ENCODE measurements at regions not wholly inside any gene's neighbourhood (a gene's known extent, or its start where the extent isn't known, plus 50 kb on each side); places are given as distances from the start of the nearest gene placed in this dataset.
A peak's percentile ranks its signal among the peaks of the same experiment; 100 is the strongest.
"Not testable (repeated sequence)": the region's sequence is repeated elsewhere in the genome, so short reads cannot be mapped to it uniquely, and the experiment has no call there.

GRCh38 chr15:22224241-22224671 is 143.9 kb downstream of the OR4M2 start:
- Histone ChIP-seq H3K4me1 (no peaks in the 10 kb centered on the region), H3K27ac (no peak overlapping the region), H3K4me3 (no peak overlapping the region), H3K9me3 (no peaks in the 10 kb centered on the region), H3K27me3 (no peaks in the 10 kb centered on the region), H3K36me3 (no peaks in the 10 kb centered on the region)
- no peak for TF ChIP-seq POLR2A (IDR thresholded peaks at IDR 0.05)
- TF ChIP-seq CTCF (IDR thresholded peaks at IDR 0.05), result no peak
- DNase-seq, result peak in 1 of 3 donors; percentile 16

- DNase-seq, result peak in 1 of 3 donors; percentile 15
- not testable (repeated sequence) for H3K27me3 ChIP-seq, H3K27ac ChIP-seq, H3K4me1 ChIP-seq, H3K9me3 ChIP-seq, H3K36me3 ChIP-seq, H3K4me3 ChIP-seq
Measured at GRCh38 chr15:22224961-22225360, 144.6 kb downstream of the OR4M2 start.

- no peaks in the 10 kb centered on the region for H3K4me1 ChIP-seq
- H3K27me3 ChIP-seq, result no peaks in the 10 kb centered on the region
- H3K9me3 ChIP-seq, result no peaks in the 10 kb centered on the region
- no peak for TF ChIP-seq CTCF (IDR thresholded peaks at IDR 0.05)
- no peak for TF ChIP-seq POLR2A (IDR thresholded peaks at IDR 0.05)
- H3K36me3 ChIP-seq, result no peaks in the 10 kb centered on the region
- peak in 1 of 3 donors; percentile 8 for DNase-seq
- no peak overlapping the region for H3K27ac ChIP-seq
- H3K4me3 ChIP-seq, result no peak overlapping the region
Measured at GRCh38 chr15:22226034-22226790, 145.9 kb downstream of the OR4M2 start.

- H3K4me1 ChIP-seq, result no peaks in the 10 kb centered on the region
- peak in 1 of 3 donors; percentile 13 for DNase-seq
- no peaks in the 10 kb centered on the region for H3K9me3 ChIP-seq
- H3K4me3 ChIP-seq, result no peak overlapping the region
- H3K27ac ChIP-seq, result no peak overlapping the region
- H3K27me3 ChIP-seq, result no peaks in the 10 kb centered on the region
- TF ChIP-seq CTCF (IDR thresholded peaks at IDR 0.05) (no peak), POLR2A (IDR thresholded peaks at IDR 0.05) (no peak)
- H3K36me3 ChIP-seq, result no peaks in the 10 kb centered on the region
Measured at GRCh38 chr15:22227411-22228100, 147.2 kb downstream of the OR4M2 start.

- Histone ChIP-seq H3K9me3 (no peaks in the 10 kb centered on the region), H3K27me3 (no peaks in the 10 kb centered on the region)
Measured at GRCh38 chr15:22228101-22228762, 147.9 kb downstream of the OR4M2 start.

More at GRCh38 chr15:22228101-22228762, 147.9 kb downstream of the OR4M2 start:
- DNase-seq, result no peak
- no peak overlapping the region for H3K27ac ChIP-seq
- H3K4me3 ChIP-seq, result no peak overlapping the region
- H3K4me1 ChIP-seq, result no peaks in the 10 kb centered on the region
- H3K36me3 ChIP-seq, result no peaks in the 10 kb centered on the region
- TF ChIP-seq POLR2A (IDR thresholded peaks at IDR 0.05) (no peak), CTCF (IDR thresholded peaks at IDR 0.05) (no peak)
